Caco-2 (cell line): ENCODE measurements at regions not wholly inside any gene's neighbourhood (a gene's known extent, or its start where the extent isn't known, plus 50 kb on each side); places are given as distances from the start of the nearest gene placed in this dataset.

Experiments
- BruUV-seq: library from RNA; stranded (reverse); fragments of 400-500 nt; replicated peaks from 2 replicates; lab custom pipeline; 2021; lab: Mats Ljungman, UMichigan
- CTCF ChIA-PET: fragments of 300-600 bp; sonication (Branson Sonifier 250); formaldehyde crosslinking; loops from one replicate; lab custom pipeline; 2022; ENCODE audit warnings: antibody characterized with exemption; lab: Charles Lee
- POLR2A ChIA-PET: fragments of 300-600 bp; sonication (Branson Sonifier 250); formaldehyde crosslinking; loops from one replicate; lab custom pipeline; 2022; ENCODE audit warnings: antibody characterized with exemption; lab: Charles Lee
- DNase-seq, 2 experiments: peaks; one replicate each; pipeline versions ENCODE4 v3.0.0 to v3.0.0-alpha.2; 2020 to 2022
- H3K27me3 ChIP-seq: replicated peaks from 2 replicates; pipeline ENCODE4 v1.6.0; 2011; ENCODE audit warnings: low read length; ENCODE audit not compliant: control insufficient read depth, insufficient read depth
- H3K36me3 ChIP-seq: 2 replicates; pipeline ENCODE4 v1.5.1; 2011; ENCODE audit warnings: low read length; ENCODE audit not compliant: control insufficient read depth, insufficient read depth
- H3K4me1 ChIP-seq: fragments of 250-450 bp; sonication (Bioruptor Pico); 2 replicates; pipeline ENCODE4 v1.5.1; 2020; ENCODE audit warnings: mild to moderate bottlenecking
- H3K4me3 ChIP-seq: 2 replicates; pipeline ENCODE4 v1.5.1; 2011; ENCODE audit warnings: low read depth, mild to moderate bottlenecking, control low read depth, low read length
- H3K9me3 ChIP-seq: fragments of 250-450 bp; sonication (Bioruptor Pico); 2 replicates; pipeline ENCODE4 v1.5.1; 2020; ENCODE audit warnings: mild to moderate bottlenecking, moderate library complexity
- H3K27ac Mint-ChIP-seq: one replicate; pipeline ENCODE4 v1.8.0; 2022; ENCODE audit warnings: mixed read lengths; ENCODE audit not compliant: unreplicated experiment
- H3K27me3 Mint-ChIP-seq: one replicate; pipeline ENCODE4 v1.8.0; 2022; ENCODE audit warnings: mixed read lengths; ENCODE audit not compliant: insufficient read depth, unreplicated experiment
- H3K36me3 Mint-ChIP-seq: one replicate; pipeline ENCODE4 v1.8.0; 2022; ENCODE audit warnings: mild to moderate bottlenecking, mixed read lengths; ENCODE audit not compliant: insufficient read depth, unreplicated experiment
- H3K4me1 Mint-ChIP-seq: one replicate; pipeline ENCODE4 v1.8.0; 2022; ENCODE audit warnings: low read depth, mixed read lengths; ENCODE audit not compliant: unreplicated experiment
- H3K4me3 Mint-ChIP-seq: one replicate; pipeline ENCODE4 v1.8.0; 2022; ENCODE audit warnings: mild to moderate bottlenecking, moderate library complexity, mixed read lengths; ENCODE audit not compliant: unreplicated experiment
- H3K9me3 Mint-ChIP-seq: one replicate; pipeline ENCODE4 v1.8.0; 2022; ENCODE audit warnings: mixed read lengths; ENCODE audit not compliant: unreplicated experiment
- CTCF ChIP-seq, 2 experiments: fragments of 200-600 bp in 1 of 2; IDR thresholded peaks; 1 replicate in 1 of 2; 2 replicates in 1 of 2; pipeline versions ENCODE4 v1.5.1 to v1.8.0; 2011 to 2022; ENCODE audit warnings: antibody characterized with exemption in 1 of 2, control low read depth in 1 of 2, inconsistent platforms in 1 of 2, low read depth in 1 of 2, low read length in 1 of 2, mild to moderate bottlenecking in 1 of 2, moderate library complexity in 1 of 2; ENCODE audit not compliant: insufficient read depth in 1 of 2, severe bottlenecking in 1 of 2, unreplicated experiment in 1 of 2
- intact Hi-C: fragments of 100-400 bp; cut with micrococcal nuclease; formaldehyde crosslinking; loops from one replicate; pipeline ENCODE4 v1.10.0; 2022; ENCODE audit not compliant: unreplicated experiment

- H3K4me1 ChIP-seq, result no peaks in the 10 kb centered on the region
- H3K36me3 ChIP-seq, result no peaks in the 10 kb centered on the region
- TF ChIP-seq CTCF (IDR thresholded peaks at IDR 0.05; ENCODE audit: insufficient read depth in 1 of 2, low read depth in 1 of 2, low read length in 1 of 2, severe bottlenecking in 1 of 2, unreplicated experiment in 1 of 2), result no peak
- no peaks in the 10 kb centered on the region for H3K9me3 ChIP-seq
- ChIA-PET CTCF (no interaction called here), POLR2A (no interaction called here)
- Mint-ChIP-seq H3K27me3 (peaks cover 22% of the 10 kb centered on the region), H3K36me3 (no peaks in the 10 kb centered on the region), H3K27ac (no peak overlapping the region), H3K9me3 (no peaks in the 10 kb centered on the region), H3K4me1 (no peaks in the 10 kb centered on the region), H3K4me3 (no peak overlapping the region)
- no peak for DNase-seq
- no peak overlapping the region for H3K4me3 ChIP-seq
- no peaks in the 10 kb centered on the region for H3K27me3 ChIP-seq
- BruUV-seq, result no TSS peak
- intact Hi-C loops, result no loop called here
These were observed 231.6 kb upstream of the GPR26 start for GRCh38 chr10:123434435-123435039.

GRCh38 chr10:123442901-123443300, 223.3 kb upstream of the GPR26 start:
- CTCF ChIA-PET, result no interaction called here
- H3K9me3 ChIP-seq, result no peaks in the 10 kb centered on the region
- Mint-ChIP-seq H3K4me1 (no peaks in the 10 kb centered on the region), H3K27ac (no peak overlapping the region), H3K4me3 (no peak overlapping the region), H3K36me3 (no peaks in the 10 kb centered on the region), H3K9me3 (no peaks in the 10 kb centered on the region), H3K27me3 (peaks cover 4% of the 10 kb centered on the region)
- POLR2A ChIA-PET, result no interaction called here
- intact Hi-C loops, result no loop called here
- no peaks in the 10 kb centered on the region for H3K27me3 ChIP-seq
- no peak for DNase-seq
- H3K36me3 ChIP-seq, result no peaks in the 10 kb centered on the region
- BruUV-seq, result no TSS peak
- H3K4me3 ChIP-seq, result no peak overlapping the region
- TF ChIP-seq CTCF (IDR thresholded peaks at IDR 0.05; ENCODE audit: insufficient read depth in 1 of 2, low read depth in 1 of 2, low read length in 1 of 2, severe bottlenecking in 1 of 2, unreplicated experiment in 1 of 2), result no peak
- no peaks in the 10 kb centered on the region for H3K4me1 ChIP-seq

GRCh38 chr10:123443924-123444323, 222.2 kb upstream of the GPR26 start:
- H3K27me3 ChIP-seq, result no peaks in the 10 kb centered on the region
- POLR2A ChIA-PET, result no interaction called here
- intact Hi-C loops, result no loop called here

More at GRCh38 chr10:123443924-123444323, 222.2 kb upstream of the GPR26 start:
- Mint-ChIP-seq H3K9me3 (no peaks in the 10 kb centered on the region), H3K36me3 (no peaks in the 10 kb centered on the region), H3K27me3 (peaks cover 4% of the 10 kb centered on the region), H3K4me3 (no peak overlapping the region), H3K27ac (no peak overlapping the region), H3K4me1 (no peaks in the 10 kb centered on the region)
- no peak overlapping the region for H3K4me3 ChIP-seq
- no peak for DNase-seq
- no TSS peak for BruUV-seq
- H3K36me3 ChIP-seq, result no peaks in the 10 kb centered on the region
- H3K4me1 ChIP-seq, result no peaks in the 10 kb centered on the region
- CTCF ChIA-PET, result no interaction called here
- no peaks in the 10 kb centered on the region for H3K9me3 ChIP-seq
- no peak for TF ChIP-seq CTCF (IDR thresholded peaks at IDR 0.05; ENCODE audit: insufficient read depth in 1 of 2, low read depth in 1 of 2, low read length in 1 of 2, severe bottlenecking in 1 of 2, unreplicated experiment in 1 of 2)
